ENCODE measurements at regions not wholly inside any gene's neighbourhood (a gene's known extent, or its start where the extent isn't known, plus 50 kb on each side); places are given as distances from the start of the nearest gene placed in this dataset.

- TF ChIP-seq CTCF (IDR thresholded peaks at IDR 0.05): no peak
- TF ChIP-seq POLR2A (IDR thresholded peaks at IDR 0.05): no peak
Observed at GRCh38 chr13:66098931-66099628, 1131.1 kb downstream of the PCDH9 start.
